ENCODE measurements at regions not wholly inside any gene's neighbourhood (a gene's known extent, or its start where the extent isn't known, plus 50 kb on each side); places are given as distances from the start of the nearest gene placed in this dataset.
"Not testable (repeated sequence)": the region's sequence is repeated elsewhere in the genome, so short reads cannot be mapped to it uniquely, and the experiment has no call there.

DNA sequence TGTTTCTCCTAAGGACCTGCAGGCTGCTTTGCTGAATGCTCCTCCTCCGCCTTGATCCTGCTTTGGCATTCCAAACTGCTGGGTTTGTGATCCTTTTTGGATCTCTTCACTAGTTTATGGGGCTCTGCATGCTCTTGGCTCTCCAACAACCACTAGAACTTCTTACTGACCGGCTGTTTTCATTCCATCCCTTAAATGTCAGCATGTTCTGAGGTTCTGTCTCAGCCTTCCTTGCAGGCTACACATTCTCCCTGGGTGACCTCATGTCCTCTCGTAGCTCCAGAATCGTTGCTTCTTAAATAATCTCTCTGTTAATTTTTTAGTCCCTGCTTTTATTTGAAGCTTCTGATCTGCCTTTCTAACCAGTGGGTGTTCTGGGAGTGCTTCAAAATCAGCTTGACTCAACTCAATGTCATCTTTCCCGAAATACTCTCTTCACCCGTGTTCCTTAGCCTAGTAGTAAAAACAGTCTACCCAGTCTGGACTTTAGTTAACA, 119.0 kb upstream of the HS3ST2 start:
- H4K91ac ChIP-seq (ENCODE audit: low read depth, low read length), result no peak overlapping the region
- no peak for DNase-seq
- H4K12ac ChIP-seq (ENCODE audit: low read depth, low read length), result no peak overlapping the region
- H3K4me2 ChIP-seq (ENCODE audit: low read length), result no peak overlapping the region
- H3K4ac ChIP-seq (ENCODE audit: low read depth, low read length), result no peak overlapping the region
- no peak overlapping the region for H2AK5ac ChIP-seq (ENCODE audit: low read length)
- H3K4me1 ChIP-seq (ENCODE audit: control insufficient read depth in 1 of 2, insufficient read depth in 2 of 2, low read length in 2 of 2), result no peaks in the 10 kb centered on the region
- WGBS (ENCODE audit: extremely low coverage, insufficient coverage, insufficient read length), result no CpG with 5 or more reads among the region's 6 CpGs
- H3K9me3 ChIP-seq (ENCODE audit: insufficient read depth, low read depth, low read length), result no peaks in the 10 kb centered on the region
- H3K23ac ChIP-seq (ENCODE audit: low read length), result no peak overlapping the region
- no peaks in the 10 kb centered on the region for H3K36me3 ChIP-seq (ENCODE audit: control insufficient read depth in 1 of 2, insufficient read depth in 2 of 2, low read length in 2 of 2)
- H3K14ac ChIP-seq (ENCODE audit: low read length), result no peak overlapping the region
- H3K27ac ChIP-seq (ENCODE audit: low read depth, low read length), result no peak overlapping the region
- H2AFZ ChIP-seq (ENCODE audit: insufficient read depth, low read length, poor library complexity), result no peak overlapping the region
- H3K18ac ChIP-seq (ENCODE audit: low read length), result no peak overlapping the region
- H2BK12ac ChIP-seq (ENCODE audit: low read length), result no peak overlapping the region
- H2BK120ac ChIP-seq (ENCODE audit: insufficient read depth, low read length, poor library complexity), result no peak overlapping the region
- no peak overlapping the region for H3K9ac ChIP-seq (ENCODE audit: low read length)
- no peaks in the 10 kb centered on the region for H3K79me1 ChIP-seq (ENCODE audit: low read length)
- no peak overlapping the region for H2BK5ac ChIP-seq (ENCODE audit: low read depth, low read length, poor library complexity)
- H3K4me3 ChIP-seq (ENCODE audit: low read depth, low read length), result no peak overlapping the region
- H3K79me2 ChIP-seq (ENCODE audit: control insufficient read depth, insufficient read depth, low read length, poor library complexity), result no peaks in the 10 kb centered on the region
- H3K27me3 ChIP-seq (ENCODE audit: insufficient read depth, low read length), result no peaks in the 10 kb centered on the region
- H4K8ac ChIP-seq (ENCODE audit: low read depth, low read length), result no peak overlapping the region

DNA sequence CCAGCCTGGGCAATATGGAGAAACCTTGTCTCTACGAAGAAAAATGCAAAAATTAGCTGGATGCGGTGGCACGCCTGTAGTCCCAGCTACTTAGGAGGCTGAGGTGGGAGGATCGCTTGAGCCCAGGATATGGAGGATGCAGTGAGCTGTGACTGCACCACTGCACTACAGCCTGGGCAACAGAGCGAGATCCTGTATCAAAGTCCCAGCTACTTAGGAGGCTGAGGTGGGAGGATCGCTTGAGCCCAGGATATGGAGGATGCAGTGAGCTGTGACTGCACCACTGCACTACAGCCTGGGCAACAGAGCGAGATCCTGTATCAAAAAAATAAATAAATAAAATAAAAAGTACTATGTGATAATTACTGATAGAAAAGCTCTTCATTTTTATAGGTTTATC, 118.2 kb upstream of the HS3ST2 start:
- H3K23ac ChIP-seq (ENCODE audit: low read length); H2AFZ ChIP-seq (ENCODE audit: insufficient read depth, low read length, poor library complexity); H2BK12ac ChIP-seq (ENCODE audit: low read length); H3K9me3 ChIP-seq (ENCODE audit: insufficient read depth, low read depth, low read length); H2AK5ac ChIP-seq (ENCODE audit: low read length); H3K79me1 ChIP-seq (ENCODE audit: low read length); H3K4ac ChIP-seq (ENCODE audit: low read depth, low read length); H4K91ac ChIP-seq (ENCODE audit: low read depth, low read length); H3K79me2 ChIP-seq (ENCODE audit: control insufficient read depth, insufficient read depth, low read length, poor library complexity); H3K4me2 ChIP-seq (ENCODE audit: low read length); H3K27ac ChIP-seq (ENCODE audit: low read depth, low read length); H4K12ac ChIP-seq (ENCODE audit: low read depth, low read length); H3K4me1 ChIP-seq (ENCODE audit: control insufficient read depth in 1 of 2, insufficient read depth in 2 of 2, low read length in 2 of 2); H4K8ac ChIP-seq (ENCODE audit: low read depth, low read length); H3K9ac ChIP-seq (ENCODE audit: low read length); H2BK5ac ChIP-seq (ENCODE audit: low read depth, low read length, poor library complexity); H3K36me3 ChIP-seq (ENCODE audit: control insufficient read depth in 1 of 2, insufficient read depth in 2 of 2, low read length in 2 of 2); H3K18ac ChIP-seq (ENCODE audit: low read length); DNase-seq; H3K27me3 ChIP-seq (ENCODE audit: insufficient read depth, low read length); H3K4me3 ChIP-seq (ENCODE audit: low read depth, low read length); H3K14ac ChIP-seq (ENCODE audit: low read length); H2BK120ac ChIP-seq (ENCODE audit: insufficient read depth, low read length, poor library complexity): not testable (repeated sequence)
- WGBS (ENCODE audit: extremely low coverage, insufficient coverage, insufficient read length), result no CpG with 5 or more reads among the region's 7 CpGs

DNA sequence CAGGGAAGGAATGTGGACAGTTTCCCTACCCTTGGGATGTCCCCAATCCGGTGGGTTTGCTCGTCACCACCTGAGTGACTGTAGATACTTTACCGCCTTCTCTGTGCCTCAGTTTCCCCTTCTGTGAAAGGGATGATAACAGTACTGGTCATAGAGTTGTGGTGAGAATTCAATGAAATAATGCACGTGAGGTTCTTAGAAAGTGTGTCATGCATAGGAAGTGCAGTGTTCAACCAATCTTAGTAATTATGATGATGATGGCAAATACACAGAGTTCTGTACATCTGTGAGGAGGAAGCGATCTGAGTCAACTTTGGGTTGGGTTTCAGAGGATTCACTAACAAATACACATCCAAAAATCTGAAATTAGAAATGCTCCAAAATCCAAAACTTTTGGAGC, 114.6 kb upstream of the HS3ST2 start:
- no peak overlapping the region for H2AK5ac ChIP-seq (ENCODE audit: low read length)
- no peaks in the 10 kb centered on the region for H3K79me1 ChIP-seq (ENCODE audit: low read length)
- no peak overlapping the region for H2AFZ ChIP-seq (ENCODE audit: insufficient read depth, low read length, poor library complexity)
- no peak overlapping the region for H2BK5ac ChIP-seq (ENCODE audit: low read depth, low read length, poor library complexity)
- H3K4me3 ChIP-seq (ENCODE audit: low read depth, low read length), result no peak overlapping the region
- no peak overlapping the region for H3K18ac ChIP-seq (ENCODE audit: low read length)
- no peak overlapping the region for H2BK120ac ChIP-seq (ENCODE audit: insufficient read depth, low read length, poor library complexity)
- H2BK12ac ChIP-seq (ENCODE audit: low read length), result no peak overlapping the region
- no peaks in the 10 kb centered on the region for H3K4me1 ChIP-seq (ENCODE audit: control insufficient read depth in 1 of 2, insufficient read depth in 2 of 2, low read length in 2 of 2)
- no peaks in the 10 kb centered on the region for H3K79me2 ChIP-seq (ENCODE audit: control insufficient read depth, insufficient read depth, low read length, poor library complexity)
- H4K12ac ChIP-seq (ENCODE audit: low read depth, low read length), result no peak overlapping the region
- no CpG with 5 or more reads among the region's 5 CpGs for WGBS (ENCODE audit: extremely low coverage, insufficient coverage, insufficient read length)
- no peak overlapping the region for H3K23ac ChIP-seq (ENCODE audit: low read length)
- no peaks in the 10 kb centered on the region for H3K9me3 ChIP-seq (ENCODE audit: insufficient read depth, low read depth, low read length)
- no peaks in the 10 kb centered on the region for H3K27me3 ChIP-seq (ENCODE audit: insufficient read depth, low read length)
- no peak overlapping the region for H3K14ac ChIP-seq (ENCODE audit: low read length)
- no peak overlapping the region for H4K91ac ChIP-seq (ENCODE audit: low read depth, low read length)
- DNase-seq, result no peak
- no peak overlapping the region for H3K4me2 ChIP-seq (ENCODE audit: low read length)
- no peak overlapping the region for H3K27ac ChIP-seq (ENCODE audit: low read depth, low read length)
- H4K8ac ChIP-seq (ENCODE audit: low read depth, low read length), result no peak overlapping the region
- H3K9ac ChIP-seq (ENCODE audit: low read length), result no peak overlapping the region
- no peak overlapping the region for H3K4ac ChIP-seq (ENCODE audit: low read depth, low read length)
- H3K36me3 ChIP-seq (ENCODE audit: control insufficient read depth in 1 of 2, insufficient read depth in 2 of 2, low read length in 2 of 2), result no peaks in the 10 kb centered on the region

- H2AK5ac ChIP-seq (ENCODE audit: low read length), result no peak overlapping the region
Measured at GRCh38 chr16:22705799-22706198, 108.2 kb upstream of the HS3ST2 start.

More at GRCh38 chr16:22705799-22706198, 108.2 kb upstream of the HS3ST2 start:
- no peak overlapping the region for H3K4me3 ChIP-seq (ENCODE audit: low read depth, low read length)
- no peak overlapping the region for H3K4me2 ChIP-seq (ENCODE audit: low read length)
- DNase-seq, result no peak
- no peaks in the 10 kb centered on the region for H3K4me1 ChIP-seq (ENCODE audit: control insufficient read depth in 1 of 2, insufficient read depth in 2 of 2, low read length in 2 of 2)
- H4K8ac ChIP-seq (ENCODE audit: low read depth, low read length), result no peak overlapping the region
- H3K18ac ChIP-seq (ENCODE audit: low read length), result no peak overlapping the region
- H3K14ac ChIP-seq (ENCODE audit: low read length), result no peak overlapping the region
- WGBS (ENCODE audit: extremely low coverage, insufficient coverage, insufficient read length), result no CpG with 5 or more reads among the region's 3 CpGs
- no peak overlapping the region for H2AFZ ChIP-seq (ENCODE audit: insufficient read depth, low read length, poor library complexity)
- H3K9me3 ChIP-seq (ENCODE audit: insufficient read depth, low read depth, low read length), result no peaks in the 10 kb centered on the region
- H3K4ac ChIP-seq (ENCODE audit: low read depth, low read length), result no peak overlapping the region
- no peak overlapping the region for H2BK5ac ChIP-seq (ENCODE audit: low read depth, low read length, poor library complexity)
- H3K79me2 ChIP-seq (ENCODE audit: control insufficient read depth, insufficient read depth, low read length, poor library complexity), result no peaks in the 10 kb centered on the region
- H3K36me3 ChIP-seq (ENCODE audit: control insufficient read depth in 1 of 2, insufficient read depth in 2 of 2, low read length in 2 of 2), result no peaks in the 10 kb centered on the region
- no peak overlapping the region for H4K12ac ChIP-seq (ENCODE audit: low read depth, low read length)
- no peak overlapping the region for H3K23ac ChIP-seq (ENCODE audit: low read length)
- H2BK12ac ChIP-seq (ENCODE audit: low read length), result no peak overlapping the region
- no peak overlapping the region for H3K9ac ChIP-seq (ENCODE audit: low read length)
- no peaks in the 10 kb centered on the region for H3K79me1 ChIP-seq (ENCODE audit: low read length)
- no peaks in the 10 kb centered on the region for H3K27me3 ChIP-seq (ENCODE audit: insufficient read depth, low read length)
- no peak overlapping the region for H2BK120ac ChIP-seq (ENCODE audit: insufficient read depth, low read length, poor library complexity)
- no peak overlapping the region for H4K91ac ChIP-seq (ENCODE audit: low read depth, low read length)
- no peak overlapping the region for H3K27ac ChIP-seq (ENCODE audit: low read depth, low read length)
